HepG2 (cell line): ENCODE measurements at regions not wholly inside any gene's neighbourhood (a gene's known extent, or its start where the extent isn't known, plus 50 kb on each side); places are given as distances from the start of the nearest gene placed in this dataset.

Source experiments
- ATAC-seq: fragments of 200-7000 bp; cut with Tn5 transposase; 3 replicates; pipeline ENCODE4 v1.9.1; 2020; ENCODE audit warnings: mild to moderate bottlenecking, moderate library complexity
- BruUV-seq: library from RNA; stranded (reverse); fragments of 400-500 nt; replicated peaks from 2 replicates; lab custom pipeline; 2021; lab: Mats Ljungman, UMichigan
- CTCF ChIA-PET: fragments of 300-600 bp; formaldehyde crosslinking; extraction: SDS; loops from one replicate; lab custom pipeline; 2021; ENCODE audit warnings: low total read pairs, inconsistent platforms, low intra/inter-chr PET ratio; lab: Yijun Ruan, JAX
- POLR2A ChIA-PET: fragments of 350-600 bp; sonication (Branson Sonifier 250); formaldehyde crosslinking; loops from one replicate; lab custom pipeline; 2020; ENCODE audit warnings: antibody characterized with exemption, inconsistent platforms; lab: Yijun Ruan, JAX
- DNase-seq: peaks from one replicate; pipeline ENCODE4 v3.0.0-alpha.2; 2015; ENCODE audit warnings: low spot score
- FAIRE-seq: peaks from 3 replicates; lab custom pipeline; 2011; peaks lifted over from hg19 to GRCh38; lab: Jason Lieb, UNC
- H2AFZ ChIP-seq: one replicate; pipeline ENCODE4 v1.6.1; 2011; ENCODE audit warnings: low read length, inconsistent platforms
- H3K27ac ChIP-seq: fragments of 300-600 bp; 3 replicates; pipeline ENCODE4 v1.8.0; 2011; ENCODE audit warnings: mixed run types, mild to moderate bottlenecking, mixed read lengths, low read length, inconsistent platforms; ENCODE audit not compliant: insufficient read depth; ENCODE audit errors: extremely low read length
- H3K27me3 ChIP-seq, 2 experiments: fragments of 200-600 bp in 1 of 2; 2 replicates in 1 of 2; 3 replicates in 1 of 2; pipeline versions ENCODE4 v1.6.0 to v1.8.0; 2011; ENCODE audit warnings: low read length in 2 of 2, mild to moderate bottlenecking in 2 of 2, moderate library complexity in 2 of 2, inconsistent platforms in 1 of 2; ENCODE audit not compliant: insufficient read depth in 2 of 2, control insufficient read depth in 1 of 2
- H3K36me3 ChIP-seq, 2 experiments: fragments of 200-600 bp in 1 of 2; replicated peaks in 1 of 2; 2 replicates in 1 of 2; 3 replicates in 1 of 2; pipeline versions ENCODE4 v1.5.1 to v1.8.0; 2011; ENCODE audit warnings: low read length in 2 of 2, inconsistent platforms in 1 of 2; ENCODE audit not compliant: insufficient read depth in 2 of 2, control insufficient read depth in 1 of 2
- H3K4me1 ChIP-seq: 2 replicates; pipeline ENCODE4 v1.5.1; 2012; ENCODE audit warnings: low read length, inconsistent platforms; ENCODE audit not compliant: insufficient read depth
- H3K4me2 ChIP-seq: 2 replicates; pipeline ENCODE4 v1.6.0; 2011; ENCODE audit warnings: low read depth, low read length, inconsistent platforms
- H3K4me3 ChIP-seq, 3 experiments: fragments of 200-600 bp in 1 of 3; sonication (generic), shearing (Covaris generic) in 1 of 3; replicated peaks in 1 of 3; 2 replicates each; pipeline ENCODE4 v1.5.1; 2011 to 2016; ENCODE audit warnings: low read length in 3 of 3, inconsistent platforms in 2 of 3, low read depth in 2 of 3, mild to moderate bottlenecking in 2 of 3, control low read depth in 1 of 3, mixed read lengths in 1 of 3; ENCODE audit not compliant: insufficient read depth in 1 of 3
- H3K79me2 ChIP-seq: one replicate; pipeline ENCODE4 v1.6.1; 2011; ENCODE audit warnings: low read length, inconsistent platforms; ENCODE audit not compliant: insufficient read depth
- H3K9ac ChIP-seq: 2 replicates; pipeline ENCODE4 v1.6.0; 2011; ENCODE audit warnings: mild to moderate bottlenecking, low read depth, low read length, inconsistent platforms; ENCODE audit not compliant: insufficient read depth
- H3K9me3 ChIP-seq: 2 replicates; pipeline ENCODE4 v1.5.1; 2012; ENCODE audit warnings: mild to moderate bottlenecking, low read length
- H4K20me1 ChIP-seq: 2 replicates; pipeline ENCODE4 v1.6.0; 2011; ENCODE audit warnings: inconsistent platforms, mild to moderate bottlenecking, low read length, moderate library complexity; ENCODE audit not compliant: insufficient read depth
- ATF7 ChIP-seq, 2 experiments: fragments of 450-650 bp in 1 of 2; sonication (generic) in 1 of 2; formaldehyde crosslinking in 1 of 2; IDR thresholded peaks; 2 replicates each; pipeline versions ENCODE4 v1.4.0 to v1.6.1; 2016 to 2020; ENCODE audit warnings: antibody characterized with exemption in 1 of 2, mild to moderate bottlenecking in 1 of 2, missing genetic modification reagents in 1 of 2
- BCL3 ChIP-seq: sonication (generic); formaldehyde crosslinking; IDR thresholded peaks from 2 replicates; pipeline ENCODE4 v1.5.1; 2020; ENCODE audit warnings: mild to moderate bottlenecking, missing genetic modification reagents, moderate library complexity
- CENPX ChIP-seq: sonication (generic); formaldehyde crosslinking; IDR thresholded peaks from 2 replicates; pipeline ENCODE4 v1.9.0; 2021; ENCODE audit warnings: mild to moderate bottlenecking, missing genetic modification reagents, moderate library complexity
- DNMT3B ChIP-seq: conservative IDR thresholded peaks from 2 replicates; pipeline ENCODE4 v1.6.1; 2016; ENCODE audit warnings: missing biosample characterization, control low read depth
- NFYB ChIP-seq: sonication (generic); formaldehyde crosslinking; IDR thresholded peaks from 2 replicates; pipeline ENCODE4 v1.4.0; 2020; ENCODE audit warnings: missing genetic modification reagents
- POGK ChIP-seq: sonication (generic); formaldehyde crosslinking; conservative IDR thresholded peaks from 2 replicates; pipeline ENCODE4 v1.8.0; 2022; ENCODE audit warnings: mild to moderate bottlenecking, moderate library complexity, missing genetic modification reagents
- RBFOX2 ChIP-seq: fragments of 200-400 bp; formaldehyde crosslinking; IDR thresholded peaks from 2 replicates; pipeline ENCODE4 v1.6.1; 2017; ENCODE audit warnings: low read depth, mild to moderate bottlenecking, low read length
- ZMYM2 ChIP-seq: sonication (generic); formaldehyde crosslinking; IDR thresholded peaks from 2 replicates; pipeline ENCODE4 v1.8.0; 2022; ENCODE audit warnings: mild to moderate bottlenecking, missing genetic modification reagents
- ZNF318 ChIP-seq: sonication (generic); formaldehyde crosslinking; IDR thresholded peaks from 2 replicates; pipeline ENCODE4 v1.4.0; 2020; ENCODE audit warnings: mild to moderate bottlenecking, missing genetic modification reagents
- ZNF501 ChIP-seq: sonication (generic); formaldehyde crosslinking; IDR thresholded peaks from 2 replicates; pipeline ENCODE4 v1.5.1; 2020; ENCODE audit warnings: mild to moderate bottlenecking, moderate library complexity, missing genetic modification reagents
- WGBS: methylation state at CpG from one replicate; pipeline ENCODE4 v1.1.6; 2017; ENCODE audit warnings: low lambda C conversion rate; 5-methylcytosine and 5-hydroxymethylcytosine counted together
- in situ Hi-C: cut with HindIII; loops from 2 replicates; pipeline ENCODE4 v1.10.0; 2017; ENCODE audit warnings: low pct_unique_long_range_greater_than_20kb; ENCODE audit not compliant: extremely low pct_ligation_motif_present
- intact Hi-C: fragments of 100-400 bp; cut with micrococcal nuclease; formaldehyde crosslinking; loops from one replicate; pipeline ENCODE4 v1.10.0; 2022; ENCODE audit not compliant: unreplicated experiment

DNA sequence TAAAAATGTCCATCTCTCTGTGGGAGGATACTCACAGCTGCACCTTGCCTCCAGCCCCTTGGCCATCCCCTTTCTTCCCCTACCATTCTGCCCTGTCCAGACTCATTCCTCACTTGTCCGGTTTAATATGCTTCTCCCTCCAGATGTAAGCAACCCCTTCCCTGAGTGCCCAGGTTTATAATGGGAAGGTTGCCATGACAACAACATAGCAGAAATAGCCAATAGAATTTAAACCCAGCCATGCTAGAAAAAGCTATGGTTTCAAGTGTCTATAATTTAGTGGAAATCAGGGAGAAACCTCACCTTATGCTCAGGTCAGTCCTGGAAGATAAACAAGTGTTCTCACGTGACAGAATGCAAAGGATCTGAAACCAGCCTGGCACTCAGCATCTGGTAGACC lies 196.0 kb upstream of the FZD8 start:
- Histone ChIP-seq H4K20me1 (no peaks in the 10 kb centered on the region), H3K4me1 (no peaks in the 10 kb centered on the region), H3K4me2 (no peak overlapping the region), H3K36me3 (no peaks in the 10 kb centered on the region), H3K79me2 (no peaks in the 10 kb centered on the region), H3K27ac (no peak overlapping the region), H3K9ac (no peak overlapping the region), H2AFZ (no peak overlapping the region), H3K4me3 (no peak overlapping the region), H3K27me3 (no peaks in the 10 kb centered on the region), H3K9me3 (peaks cover 14% of the 10 kb centered on the region)
- FAIRE-seq (no peak), DNase-seq (no peak), ATAC-seq (no peak)
- ChIA-PET POLR2A (no interaction called here), CTCF (no interaction called here)
- BruUV-seq, result no TSS peak
- in situ Hi-C loops (no loop called here), intact Hi-C loops (no loop called here)
- TF ChIP-seq ZMYM2 (no peak), NFYB (CRISPR knock-in tag) (no peak), BCL3 (CRISPR knock-in tag) (no peak), CENPX (no peak), ZNF501 (CRISPR knock-in tag) (no peak), ATF7 (IDR thresholded peaks at IDR 0.05) (no peak), ATF7 (CRISPR knock-in tag; IDR thresholded peaks at IDR 0.05) (no peak), DNMT3B (CRISPR knock-in tag) (no peak), POGK (CRISPR knock-in tag) (no peak), ZNF318 (CRISPR knock-in tag) (no peak), RBFOX2 (no peak)
- WGBS, result 0% methylated on average over 2 of the region's 2 CpGs
